ENCODE measurements at regions not wholly inside any gene's neighbourhood (a gene's known extent, or its start where the extent isn't known, plus 50 kb on each side); places are given as distances from the start of the nearest gene placed in this dataset.

- CTCF ChIA-PET = no interaction called here
- Mint-ChIP-seq H3K4me1 (no peaks in the 10 kb centered on the region), H3K9me3 (peaks cover 10 to 29% (median 20%) of the 10 kb centered on the region in 3 donors), H3K4me3 (no peak overlapping the region), H3K27ac (no peak overlapping the region), H3K36me3 (no peaks in the 10 kb centered on the region), H3K27me3 (no peaks in the 10 kb centered on the region)
- H3K9me3 ChIP-seq = no peaks in the 10 kb centered on the region
- no peaks in the 10 kb centered on the region for H3K4me1 ChIP-seq (ENCODE audit: control insufficient read depth in 1 of 2, extremely low read depth in 1 of 2, insufficient read depth in 2 of 2, low read length in 2 of 2)
- WGBS (ENCODE audit: insufficient coverage) = 68% methylated on average over 3 of the region's 4 CpGs
- DNase-seq = no peak
- no peak overlapping the region for H3K4me3 ChIP-seq (ENCODE audit: control insufficient read depth in 1 of 2, extremely low read depth in 1 of 2, low read length in 1 of 2)
- POLR2A ChIA-PET = no interaction called here
- H3K36me3 ChIP-seq (ENCODE audit: control insufficient read depth in 2 of 2, extremely low read depth in 1 of 2, insufficient read depth in 1 of 2, low read length in 1 of 2) = no peaks in the 10 kb centered on the region
- no peak for ATAC-seq (replicated peaks in 1 of 4)
- H3K27ac ChIP-seq (ENCODE audit: low read length) = no peak overlapping the region
- H3K27me3 ChIP-seq (replicated peaks in 1 of 2; ENCODE audit: control insufficient read depth in 2 of 2, extremely low read depth in 1 of 2, insufficient read depth in 2 of 2, low read length in 1 of 2) = no peaks in the 10 kb centered on the region
Measured at GRCh38 chr2:142307616-142308115, 176.8 kb upstream of the LRP1B start.

- DNase-seq = no peak
- no peak for ATAC-seq (replicated peaks in 1 of 4)
- H3K36me3 Mint-ChIP-seq = no peaks in the 10 kb centered on the region
- Histone ChIP-seq H3K9me3 (no peaks in the 10 kb centered on the region), H3K27me3 (replicated peaks in 1 of 2; ENCODE audit: control insufficient read depth in 2 of 2, extremely low read depth in 1 of 2, insufficient read depth in 2 of 2, low read length in 1 of 2) (no peaks in the 10 kb centered on the region), H3K27ac (ENCODE audit: low read length) (no peak overlapping the region), H3K36me3 (ENCODE audit: control insufficient read depth in 2 of 2, extremely low read depth in 1 of 2, insufficient read depth in 1 of 2, low read length in 1 of 2) (no peaks in the 10 kb centered on the region), H3K4me1 (ENCODE audit: control insufficient read depth in 1 of 2, extremely low read depth in 1 of 2, insufficient read depth in 2 of 2, low read length in 2 of 2) (no peaks in the 10 kb centered on the region), H3K4me3 (ENCODE audit: control insufficient read depth in 1 of 2, extremely low read depth in 1 of 2, low read length in 1 of 2) (no peak overlapping the region)
- no peak overlapping the region for H3K4me3 Mint-ChIP-seq
- no peaks in the 10 kb centered on the region for H3K27me3 Mint-ChIP-seq
- no peaks in the 10 kb centered on the region for H3K4me1 Mint-ChIP-seq
- peaks cover 10 to 29% (median 20%) of the 10 kb centered on the region in 3 donors for H3K9me3 Mint-ChIP-seq
- no CpG with 5 or more reads among the region's 1 CpG for WGBS (ENCODE audit: insufficient coverage)
- CTCF ChIA-PET = no interaction called here
- no peak overlapping the region for H3K27ac Mint-ChIP-seq
- POLR2A ChIA-PET = no interaction called here
Measured at GRCh38 chr2:142307086-142307485, 176.3 kb upstream of the LRP1B start.

GRCh38 chr2:142306131-142306530, 175.3 kb upstream of the LRP1B start:
- H3K4me1 Mint-ChIP-seq = no peaks in the 10 kb centered on the region
- H3K4me3 Mint-ChIP-seq = no peak overlapping the region
- no peak for DNase-seq

GRCh38 chr2:142300517-142300916, 169.7 kb upstream of the LRP1B start:
- no peak overlapping the region for H3K4me3 ChIP-seq (ENCODE audit: control insufficient read depth in 1 of 2, extremely low read depth in 1 of 2, low read length in 1 of 2)
- no peaks in the 10 kb centered on the region for H3K4me1 Mint-ChIP-seq

More at GRCh38 chr2:142306131-142306530, 175.3 kb upstream of the LRP1B start:
- no peaks in the 10 kb centered on the region for H3K36me3 ChIP-seq (ENCODE audit: control insufficient read depth in 2 of 2, extremely low read depth in 1 of 2, insufficient read depth in 1 of 2, low read length in 1 of 2)
- no peak overlapping the region for H3K4me3 ChIP-seq (ENCODE audit: control insufficient read depth in 1 of 2, extremely low read depth in 1 of 2, low read length in 1 of 2)
- no peaks in the 10 kb centered on the region for H3K27me3 ChIP-seq (replicated peaks in 1 of 2; ENCODE audit: control insufficient read depth in 2 of 2, extremely low read depth in 1 of 2, insufficient read depth in 2 of 2, low read length in 1 of 2)
- ATAC-seq (replicated peaks in 1 of 4) = no peak
- no peak overlapping the region for H3K27ac ChIP-seq (ENCODE audit: low read length)
- no peaks in the 10 kb centered on the region for H3K4me1 ChIP-seq (ENCODE audit: control insufficient read depth in 1 of 2, extremely low read depth in 1 of 2, insufficient read depth in 2 of 2, low read length in 2 of 2)
- Mint-ChIP-seq H3K27me3 (no peaks in the 10 kb centered on the region), H3K9me3 (peaks cover 10 to 35% (median 13%) of the 10 kb centered on the region in 3 donors), H3K36me3 (no peaks in the 10 kb centered on the region), H3K27ac (no peak overlapping the region)
- POLR2A ChIA-PET = no interaction called here
- CTCF ChIA-PET = no interaction called here
- no peaks in the 10 kb centered on the region for H3K9me3 ChIP-seq

GRCh38 chr2:142299021-142299420, 168.2 kb upstream of the LRP1B start:
- no peak overlapping the region for H3K27ac ChIP-seq (ENCODE audit: low read length)
- no peaks in the 10 kb centered on the region for H3K36me3 ChIP-seq (ENCODE audit: control insufficient read depth in 2 of 2, extremely low read depth in 1 of 2, insufficient read depth in 1 of 2, low read length in 1 of 2)
- CTCF ChIA-PET = no interaction called here
- H3K4me3 ChIP-seq (ENCODE audit: control insufficient read depth in 1 of 2, extremely low read depth in 1 of 2, low read length in 1 of 2) = no peak overlapping the region
- no peaks in the 10 kb centered on the region for H3K27me3 ChIP-seq (replicated peaks in 1 of 2; ENCODE audit: control insufficient read depth in 2 of 2, extremely low read depth in 1 of 2, insufficient read depth in 2 of 2, low read length in 1 of 2)
- DNase-seq (no peak), ATAC-seq (replicated peaks in 1 of 4) (no peak)
- POLR2A ChIA-PET = interaction anchor here in 1 of 2 donors (0.7 kb wide), 1 partner anchor 192 kb away, joined by 3 read pairs; no protein-coding TSS in a partner anchor
- H3K27ac Mint-ChIP-seq = no peak overlapping the region
- no peak overlapping the region for H3K4me3 Mint-ChIP-seq
- H3K4me1 Mint-ChIP-seq = no peaks in the 10 kb centered on the region
- no peaks in the 10 kb centered on the region for H3K36me3 Mint-ChIP-seq
- no peaks in the 10 kb centered on the region for H3K27me3 Mint-ChIP-seq
- no peaks in the 10 kb centered on the region for H3K4me1 ChIP-seq (ENCODE audit: control insufficient read depth in 1 of 2, extremely low read depth in 1 of 2, insufficient read depth in 2 of 2, low read length in 2 of 2)
- no peaks in the 10 kb centered on the region for H3K9me3 ChIP-seq
- H3K9me3 Mint-ChIP-seq = peaks cover 0 to 34% (median 17%) of the 10 kb centered on the region in 3 donors

More at GRCh38 chr2:142300517-142300916, 169.7 kb upstream of the LRP1B start:
- H3K27me3 ChIP-seq (replicated peaks in 1 of 2; ENCODE audit: control insufficient read depth in 2 of 2, extremely low read depth in 1 of 2, insufficient read depth in 2 of 2, low read length in 1 of 2) = no peaks in the 10 kb centered on the region
- DNase-seq (no peak), ATAC-seq (replicated peaks in 1 of 4) (no peak)
- Mint-ChIP-seq H3K4me3 (no peak overlapping the region), H3K27me3 (no peaks in the 10 kb centered on the region), H3K36me3 (no peaks in the 10 kb centered on the region), H3K27ac (no peak overlapping the region), H3K9me3 (peaks cover 0 to 38% (median 13%) of the 10 kb centered on the region in 3 donors)
- no peaks in the 10 kb centered on the region for H3K4me1 ChIP-seq (ENCODE audit: control insufficient read depth in 1 of 2, extremely low read depth in 1 of 2, insufficient read depth in 2 of 2, low read length in 2 of 2)
- CTCF ChIA-PET = no interaction called here
- POLR2A ChIA-PET = no interaction called here
- H3K36me3 ChIP-seq (ENCODE audit: control insufficient read depth in 2 of 2, extremely low read depth in 1 of 2, insufficient read depth in 1 of 2, low read length in 1 of 2) = no peaks in the 10 kb centered on the region
- H3K9me3 ChIP-seq = no peaks in the 10 kb centered on the region
- no peak overlapping the region for H3K27ac ChIP-seq (ENCODE audit: low read length)

- Mint-ChIP-seq H3K27ac (no peak overlapping the region), H3K36me3 (no peaks in the 10 kb centered on the region), H3K9me3 (peaks cover 3 to 26% (median 19%) of the 10 kb centered on the region in 3 donors), H3K4me1 (no peaks in the 10 kb centered on the region), H3K27me3 (no peaks in the 10 kb centered on the region), H3K4me3 (no peak overlapping the region)
- DNase-seq (no peak), ATAC-seq (replicated peaks in 1 of 4) (no peak)
- no peaks in the 10 kb centered on the region for H3K27me3 ChIP-seq (replicated peaks in 1 of 2; ENCODE audit: control insufficient read depth in 2 of 2, extremely low read depth in 1 of 2, insufficient read depth in 2 of 2, low read length in 1 of 2)
- ChIA-PET POLR2A (no interaction called here), CTCF (no interaction called here)
- no peaks in the 10 kb centered on the region for H3K36me3 ChIP-seq (ENCODE audit: control insufficient read depth in 2 of 2, extremely low read depth in 1 of 2, insufficient read depth in 1 of 2, low read length in 1 of 2)
- no CpG with 5 or more reads among the region's 2 CpGs for WGBS (ENCODE audit: insufficient coverage)
- no peaks in the 10 kb centered on the region for H3K9me3 ChIP-seq
- no peak overlapping the region for H3K4me3 ChIP-seq (ENCODE audit: control insufficient read depth in 1 of 2, extremely low read depth in 1 of 2, low read length in 1 of 2)
- H3K4me1 ChIP-seq (ENCODE audit: control insufficient read depth in 1 of 2, extremely low read depth in 1 of 2, insufficient read depth in 2 of 2, low read length in 2 of 2) = no peaks in the 10 kb centered on the region
- no peak overlapping the region for H3K27ac ChIP-seq (ENCODE audit: low read length)
Measured at GRCh38 chr2:142294225-142294624, 163.4 kb upstream of the LRP1B start.

- Mint-ChIP-seq H3K36me3 (no peaks in the 10 kb centered on the region), H3K4me3 (no peak overlapping the region), H3K27me3 (no peaks in the 10 kb centered on the region), H3K4me1 (no peaks in the 10 kb centered on the region), H3K9me3 (peaks cover 3 to 33% (median 25%) of the 10 kb centered on the region in 3 donors), H3K27ac (no peak overlapping the region)
- no CpG with 5 or more reads among the region's 2 CpGs for WGBS (ENCODE audit: insufficient coverage)
- DNase-seq = no peak
- H3K9me3 ChIP-seq = no peaks in the 10 kb centered on the region
- no peaks in the 10 kb centered on the region for H3K36me3 ChIP-seq (ENCODE audit: control insufficient read depth in 2 of 2, extremely low read depth in 1 of 2, insufficient read depth in 1 of 2, low read length in 1 of 2)
- H3K27ac ChIP-seq (ENCODE audit: low read length) = no peak overlapping the region
- POLR2A ChIA-PET = no interaction called here
- CTCF ChIA-PET = no interaction called here
- no peaks in the 10 kb centered on the region for H3K4me1 ChIP-seq (ENCODE audit: control insufficient read depth in 1 of 2, extremely low read depth in 1 of 2, insufficient read depth in 2 of 2, low read length in 2 of 2)
- no peak overlapping the region for H3K4me3 ChIP-seq (ENCODE audit: control insufficient read depth in 1 of 2, extremely low read depth in 1 of 2, low read length in 1 of 2)
- no peak for ATAC-seq (replicated peaks in 1 of 4)
- no peaks in the 10 kb centered on the region for H3K27me3 ChIP-seq (replicated peaks in 1 of 2; ENCODE audit: control insufficient read depth in 2 of 2, extremely low read depth in 1 of 2, insufficient read depth in 2 of 2, low read length in 1 of 2)
Measured at GRCh38 chr2:142291969-142292368, 161.2 kb upstream of the LRP1B start.

All from T-cell (primary cell).